ENCODE measurements at regions not wholly inside any gene's neighbourhood (a gene's known extent, or its start where the extent isn't known, plus 50 kb on each side); places are given as distances from the start of the nearest gene placed in this dataset.

GRCh38 chr11:88015170-88015569 is 160.1 kb downstream of the RAB38 start:
- TF ChIP-seq, protein P1, sequence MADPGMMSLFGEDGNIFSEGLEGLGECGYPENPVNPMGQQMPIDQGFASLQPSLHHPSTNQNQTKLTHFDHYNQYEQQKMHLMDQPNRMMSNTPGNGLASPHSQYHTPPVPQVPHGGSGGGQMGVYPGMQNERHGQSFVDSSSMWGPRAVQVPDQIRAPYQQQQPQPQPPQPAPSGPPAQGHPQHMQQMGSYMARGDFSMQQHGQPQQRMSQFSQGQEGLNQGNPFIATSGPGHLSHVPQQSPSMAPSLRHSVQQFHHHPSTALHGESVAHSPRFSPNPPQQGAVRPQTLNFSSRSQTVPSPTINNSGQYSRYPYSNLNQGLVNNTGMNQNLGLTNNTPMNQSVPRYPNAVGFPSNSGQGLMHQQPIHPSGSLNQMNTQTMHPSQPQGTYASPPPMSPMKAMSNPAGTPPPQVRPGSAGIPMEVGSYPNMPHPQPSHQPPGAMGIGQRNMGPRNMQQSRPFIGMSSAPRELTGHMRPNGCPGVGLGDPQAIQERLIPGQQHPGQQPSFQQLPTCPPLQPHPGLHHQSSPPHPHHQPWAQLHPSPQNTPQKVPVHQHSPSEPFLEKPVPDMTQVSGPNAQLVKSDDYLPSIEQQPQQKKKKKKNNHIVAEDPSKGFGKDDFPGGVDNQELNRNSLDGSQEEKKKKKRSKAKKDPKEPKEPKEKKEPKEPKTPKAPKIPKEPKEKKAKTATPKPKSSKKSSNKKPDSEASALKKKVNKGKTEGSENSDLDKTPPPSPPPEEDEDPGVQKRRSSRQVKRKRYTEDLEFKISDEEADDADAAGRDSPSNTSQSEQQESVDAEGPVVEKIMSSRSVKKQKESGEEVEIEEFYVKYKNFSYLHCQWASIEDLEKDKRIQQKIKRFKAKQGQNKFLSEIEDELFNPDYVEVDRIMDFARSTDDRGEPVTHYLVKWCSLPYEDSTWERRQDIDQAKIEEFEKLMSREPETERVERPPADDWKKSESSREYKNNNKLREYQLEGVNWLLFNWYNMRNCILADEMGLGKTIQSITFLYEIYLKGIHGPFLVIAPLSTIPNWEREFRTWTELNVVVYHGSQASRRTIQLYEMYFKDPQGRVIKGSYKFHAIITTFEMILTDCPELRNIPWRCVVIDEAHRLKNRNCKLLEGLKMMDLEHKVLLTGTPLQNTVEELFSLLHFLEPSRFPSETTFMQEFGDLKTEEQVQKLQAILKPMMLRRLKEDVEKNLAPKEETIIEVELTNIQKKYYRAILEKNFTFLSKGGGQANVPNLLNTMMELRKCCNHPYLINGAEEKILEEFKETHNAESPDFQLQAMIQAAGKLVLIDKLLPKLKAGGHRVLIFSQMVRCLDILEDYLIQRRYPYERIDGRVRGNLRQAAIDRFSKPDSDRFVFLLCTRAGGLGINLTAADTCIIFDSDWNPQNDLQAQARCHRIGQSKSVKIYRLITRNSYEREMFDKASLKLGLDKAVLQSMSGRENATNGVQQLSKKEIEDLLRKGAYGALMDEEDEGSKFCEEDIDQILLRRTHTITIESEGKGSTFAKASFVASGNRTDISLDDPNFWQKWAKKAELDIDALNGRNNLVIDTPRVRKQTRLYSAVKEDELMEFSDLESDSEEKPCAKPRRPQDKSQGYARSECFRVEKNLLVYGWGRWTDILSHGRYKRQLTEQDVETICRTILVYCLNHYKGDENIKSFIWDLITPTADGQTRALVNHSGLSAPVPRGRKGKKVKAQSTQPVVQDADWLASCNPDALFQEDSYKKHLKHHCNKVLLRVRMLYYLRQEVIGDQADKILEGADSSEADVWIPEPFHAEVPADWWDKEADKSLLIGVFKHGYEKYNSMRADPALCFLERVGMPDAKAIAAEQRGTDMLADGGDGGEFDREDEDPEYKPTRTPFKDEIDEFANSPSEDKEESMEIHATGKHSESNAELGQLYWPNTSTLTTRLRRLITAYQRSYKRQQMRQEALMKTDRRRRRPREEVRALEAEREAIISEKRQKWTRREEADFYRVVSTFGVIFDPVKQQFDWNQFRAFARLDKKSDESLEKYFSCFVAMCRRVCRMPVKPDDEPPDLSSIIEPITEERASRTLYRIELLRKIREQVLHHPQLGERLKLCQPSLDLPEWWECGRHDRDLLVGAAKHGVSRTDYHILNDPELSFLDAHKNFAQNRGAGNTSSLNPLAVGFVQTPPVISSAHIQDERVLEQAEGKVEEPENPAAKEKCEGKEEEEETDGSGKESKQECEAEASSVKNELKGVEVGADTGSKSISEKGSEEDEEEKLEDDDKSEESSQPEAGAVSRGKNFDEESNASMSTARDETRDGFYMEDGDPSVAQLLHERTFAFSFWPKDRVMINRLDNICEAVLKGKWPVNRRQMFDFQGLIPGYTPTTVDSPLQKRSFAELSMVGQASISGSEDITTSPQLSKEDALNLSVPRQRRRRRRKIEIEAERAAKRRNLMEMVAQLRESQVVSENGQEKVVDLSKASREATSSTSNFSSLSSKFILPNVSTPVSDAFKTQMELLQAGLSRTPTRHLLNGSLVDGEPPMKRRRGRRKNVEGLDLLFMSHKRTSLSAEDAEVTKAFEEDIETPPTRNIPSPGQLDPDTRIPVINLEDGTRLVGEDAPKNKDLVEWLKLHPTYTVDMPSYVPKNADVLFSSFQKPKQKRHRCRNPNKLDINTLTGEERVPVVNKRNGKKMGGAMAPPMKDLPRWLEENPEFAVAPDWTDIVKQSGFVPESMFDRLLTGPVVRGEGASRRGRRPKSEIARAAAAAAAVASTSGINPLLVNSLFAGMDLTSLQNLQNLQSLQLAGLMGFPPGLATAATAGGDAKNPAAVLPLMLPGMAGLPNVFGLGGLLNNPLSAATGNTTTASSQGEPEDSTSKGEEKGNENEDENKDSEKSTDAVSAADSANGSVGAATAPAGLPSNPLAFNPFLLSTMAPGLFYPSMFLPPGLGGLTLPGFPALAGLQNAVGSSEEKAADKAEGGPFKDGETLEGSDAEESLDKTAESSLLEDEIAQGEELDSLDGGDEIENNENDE (IDR thresholded peaks at IDR 0.05; ENCODE audit: insufficient replicate concordance, low read length): no peak
- TF ChIP-seq POLR2A (IDR thresholded peaks at IDR 0.05; ENCODE audit: control extremely low read depth in 1 of 2, low read depth in 2 of 2, low read length in 2 of 2) (no peak), GABPA (IDR thresholded peaks at IDR 0.05; ENCODE audit: borderline replicate concordance, insufficient read depth, low read length) (no peak), SP1 (IDR thresholded peaks at IDR 0.05; ENCODE audit: low read depth, low read length) (no peak), EP300 (IDR thresholded peaks at IDR 0.05; ENCODE audit: borderline replicate concordance in 1 of 2, low read depth in 2 of 2, low read length in 2 of 2) (no peak), MAX (IDR thresholded peaks at IDR 0.05) (no peak), ZNF274 (IDR thresholded peaks at IDR 0.05; ENCODE audit: borderline replicate concordance, extremely low read depth, low read length) (no peak), RNF2 (IDR thresholded peaks at IDR 0.05; ENCODE audit: borderline replicate concordance, low read depth, low read length, missing control alignments, poor library complexity, severe bottlenecking) (no peak), JUN (IDR thresholded peaks at IDR 0.05; ENCODE audit: low read depth, low read length) (no peak), FOSL1 (IDR thresholded peaks at IDR 0.05; ENCODE audit: insufficient read depth, low read depth, low read length) (no peak)
- TF ChIP-seq, protein P2, sequence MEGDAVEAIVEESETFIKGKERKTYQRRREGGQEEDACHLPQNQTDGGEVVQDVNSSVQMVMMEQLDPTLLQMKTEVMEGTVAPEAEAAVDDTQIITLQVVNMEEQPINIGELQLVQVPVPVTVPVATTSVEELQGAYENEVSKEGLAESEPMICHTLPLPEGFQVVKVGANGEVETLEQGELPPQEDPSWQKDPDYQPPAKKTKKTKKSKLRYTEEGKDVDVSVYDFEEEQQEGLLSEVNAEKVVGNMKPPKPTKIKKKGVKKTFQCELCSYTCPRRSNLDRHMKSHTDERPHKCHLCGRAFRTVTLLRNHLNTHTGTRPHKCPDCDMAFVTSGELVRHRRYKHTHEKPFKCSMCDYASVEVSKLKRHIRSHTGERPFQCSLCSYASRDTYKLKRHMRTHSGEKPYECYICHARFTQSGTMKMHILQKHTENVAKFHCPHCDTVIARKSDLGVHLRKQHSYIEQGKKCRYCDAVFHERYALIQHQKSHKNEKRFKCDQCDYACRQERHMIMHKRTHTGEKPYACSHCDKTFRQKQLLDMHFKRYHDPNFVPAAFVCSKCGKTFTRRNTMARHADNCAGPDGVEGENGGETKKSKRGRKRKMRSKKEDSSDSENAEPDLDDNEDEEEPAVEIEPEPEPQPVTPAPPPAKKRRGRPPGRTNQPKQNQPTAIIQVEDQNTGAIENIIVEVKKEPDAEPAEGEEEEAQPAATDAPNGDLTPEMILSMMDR (IDR thresholded peaks at IDR 0.05; ENCODE audit: control extremely low read depth in 1 of 3, insufficient read depth in 1 of 3, low read depth in 1 of 3, low read length in 3 of 3): no peak
- TF ChIP-seq, protein P3, sequence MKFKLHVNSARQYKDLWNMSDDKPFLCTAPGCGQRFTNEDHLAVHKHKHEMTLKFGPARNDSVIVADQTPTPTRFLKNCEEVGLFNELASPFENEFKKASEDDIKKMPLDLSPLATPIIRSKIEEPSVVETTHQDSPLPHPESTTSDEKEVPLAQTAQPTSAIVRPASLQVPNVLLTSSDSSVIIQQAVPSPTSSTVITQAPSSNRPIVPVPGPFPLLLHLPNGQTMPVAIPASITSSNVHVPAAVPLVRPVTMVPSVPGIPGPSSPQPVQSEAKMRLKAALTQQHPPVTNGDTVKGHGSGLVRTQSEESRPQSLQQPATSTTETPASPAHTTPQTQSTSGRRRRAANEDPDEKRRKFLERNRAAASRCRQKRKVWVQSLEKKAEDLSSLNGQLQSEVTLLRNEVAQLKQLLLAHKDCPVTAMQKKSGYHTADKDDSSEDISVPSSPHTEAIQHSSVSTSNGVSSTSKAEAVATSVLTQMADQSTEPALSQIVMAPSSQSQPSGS (IDR thresholded peaks at IDR 0.05; ENCODE audit: low read length): no peak
